ENCODE measurements at regions not wholly inside any gene's neighbourhood (a gene's known extent, or its start where the extent isn't known, plus 50 kb on each side); places are given as distances from the start of the nearest gene placed in this dataset.

DNA sequence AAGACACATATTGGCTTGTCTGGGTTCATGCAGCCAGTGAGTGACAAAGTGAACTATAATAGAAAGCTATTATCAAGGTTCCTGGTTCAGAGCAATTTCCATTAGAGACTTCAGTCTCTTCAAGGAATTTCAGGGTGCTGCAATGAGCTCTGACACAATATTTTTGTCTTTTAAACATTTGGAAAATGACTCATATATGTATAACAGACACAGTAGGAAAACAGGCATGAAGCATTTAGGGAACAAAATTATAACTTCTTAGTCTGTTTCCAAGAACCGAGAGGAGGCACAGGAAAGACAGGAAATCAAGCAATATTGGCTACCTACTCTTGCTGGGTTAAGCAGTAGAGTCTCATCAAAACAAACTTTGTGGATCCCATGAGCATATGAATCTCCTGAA, 170.4 kb downstream of the PTPRC start:
- Histone ChIP-seq H3K9ac (ENCODE audit: low read depth, low read length) (no peak overlapping the region), H3K9me3 (ENCODE audit: insufficient read depth, low read depth, low read length) (peaks cover 11% of the 10 kb centered on the region; the same call in 1 of the 2 replicates), H3K36me3 (ENCODE audit: insufficient read depth, low read length) (no peaks in the 10 kb centered on the region), H3K4me1 (ENCODE audit: insufficient read depth, low read length) (no peaks in the 10 kb centered on the region), H3K4me3 (ENCODE audit: low read length) (no peak overlapping the region), H3K27me3 (ENCODE audit: insufficient read depth, low read length) (no peaks in the 10 kb centered on the region), H3K27ac (ENCODE audit: low read depth, low read length) (no peak overlapping the region)
- WGBS: 94% methylated on average over 1 of the region's 1 CpG

DNA sequence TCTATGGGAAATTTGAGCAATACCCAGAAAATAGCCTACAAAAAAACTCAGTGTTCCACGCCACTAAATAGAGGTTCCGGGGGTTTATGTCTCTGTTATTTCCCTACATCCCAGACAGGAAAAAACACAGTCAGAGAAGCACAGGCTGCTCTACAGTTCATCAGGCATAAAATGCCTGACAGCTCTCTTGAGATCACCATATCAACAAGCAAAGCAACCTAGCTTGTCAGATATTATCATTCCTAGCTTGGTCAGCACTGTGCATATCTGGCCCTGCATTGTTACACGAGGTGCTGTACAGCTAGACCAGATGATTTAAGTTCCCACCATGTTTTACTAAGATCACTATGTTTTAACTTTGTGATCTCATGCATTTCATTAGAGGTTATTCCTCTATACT, 172.6 kb downstream of the PTPRC start:
- Histone ChIP-seq H3K27ac (ENCODE audit: low read depth, low read length) (no peak overlapping the region), H3K27me3 (ENCODE audit: insufficient read depth, low read length) (no peaks in the 10 kb centered on the region), H3K4me3 (ENCODE audit: low read length) (no peak overlapping the region), H3K9ac (ENCODE audit: low read depth, low read length) (no peak overlapping the region), H3K36me3 (ENCODE audit: insufficient read depth, low read length) (no peaks in the 10 kb centered on the region), H3K4me1 (ENCODE audit: insufficient read depth, low read length) (no peaks in the 10 kb centered on the region), H3K9me3 (ENCODE audit: insufficient read depth, low read depth, low read length) (peaks cover 19% of the 10 kb centered on the region; the same call in 1 of the 2 replicates)
- WGBS: 74% methylated on average over 3 of the region's 3 CpGs

DNA sequence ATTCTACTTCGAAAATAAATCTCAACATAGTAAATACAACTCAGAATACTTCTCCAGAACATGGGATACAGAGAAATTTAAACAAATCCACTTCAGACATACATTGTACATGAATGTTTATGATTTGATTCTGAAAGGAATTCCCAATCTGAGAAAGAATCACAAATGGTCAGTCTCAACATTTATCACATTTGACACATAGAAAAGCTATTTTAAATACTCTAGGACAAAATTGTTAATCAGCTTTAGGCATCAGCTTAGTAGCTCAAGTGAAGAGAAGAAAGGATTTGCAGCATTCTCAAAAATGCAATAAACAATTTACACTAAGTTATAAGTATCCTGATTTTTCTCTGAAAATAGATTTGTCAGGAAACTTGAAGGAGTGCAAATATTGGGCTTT, 184.8 kb downstream of the PTPRC start:
- no peaks in the 10 kb centered on the region for H3K36me3 ChIP-seq (ENCODE audit: insufficient read depth, low read length)
- 91% methylated on average over 1 of the region's 1 CpG for WGBS
- no peak overlapping the region for H3K27ac ChIP-seq (ENCODE audit: low read depth, low read length)
- H3K27me3 ChIP-seq (ENCODE audit: insufficient read depth, low read length): no peaks in the 10 kb centered on the region
- no peak overlapping the region for H3K9ac ChIP-seq (ENCODE audit: low read depth, low read length)
- H3K4me1 ChIP-seq (ENCODE audit: insufficient read depth, low read length): peaks cover 5% of the 10 kb centered on the region; the same call in 1 of the 2 replicates
- H3K9me3 ChIP-seq (ENCODE audit: insufficient read depth, low read depth, low read length): no peaks in the 10 kb centered on the region
- H3K4me3 ChIP-seq (ENCODE audit: low read length): no peak overlapping the region

DNA sequence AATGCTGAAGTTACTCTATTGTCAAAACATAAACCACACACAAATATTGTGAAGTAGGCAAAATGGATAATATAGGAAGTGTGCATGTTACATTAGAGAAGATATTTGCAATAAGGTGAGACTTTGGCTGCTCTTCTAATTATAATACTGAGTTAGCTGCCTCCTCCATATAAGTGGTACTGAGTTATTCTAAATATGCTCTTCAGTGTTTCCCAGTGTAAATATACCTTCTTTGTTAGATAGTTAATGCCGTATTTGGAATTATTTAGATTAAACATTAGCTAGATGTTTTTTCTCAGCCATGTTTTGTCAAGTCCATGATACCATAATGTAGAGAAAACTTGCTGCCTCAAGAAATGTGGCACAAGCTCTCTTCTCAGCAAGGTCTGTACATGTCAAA, 186.4 kb downstream of the PTPRC start:
- no peak overlapping the region for H3K9ac ChIP-seq (ENCODE audit: low read depth, low read length)
- no peaks in the 10 kb centered on the region for H3K27me3 ChIP-seq (ENCODE audit: insufficient read depth, low read length)
- no peaks in the 10 kb centered on the region for H3K36me3 ChIP-seq (ENCODE audit: insufficient read depth, low read length)
- no peaks in the 10 kb centered on the region for H3K4me1 ChIP-seq (ENCODE audit: insufficient read depth, low read length)
- H3K4me3 ChIP-seq (ENCODE audit: low read length): no peak overlapping the region
- no peaks in the 10 kb centered on the region for H3K9me3 ChIP-seq (ENCODE audit: insufficient read depth, low read depth, low read length)
- H3K27ac ChIP-seq (ENCODE audit: low read depth, low read length): no peak overlapping the region
- 100% methylated on average over 1 of the region's 1 CpG for WGBS

DNA sequence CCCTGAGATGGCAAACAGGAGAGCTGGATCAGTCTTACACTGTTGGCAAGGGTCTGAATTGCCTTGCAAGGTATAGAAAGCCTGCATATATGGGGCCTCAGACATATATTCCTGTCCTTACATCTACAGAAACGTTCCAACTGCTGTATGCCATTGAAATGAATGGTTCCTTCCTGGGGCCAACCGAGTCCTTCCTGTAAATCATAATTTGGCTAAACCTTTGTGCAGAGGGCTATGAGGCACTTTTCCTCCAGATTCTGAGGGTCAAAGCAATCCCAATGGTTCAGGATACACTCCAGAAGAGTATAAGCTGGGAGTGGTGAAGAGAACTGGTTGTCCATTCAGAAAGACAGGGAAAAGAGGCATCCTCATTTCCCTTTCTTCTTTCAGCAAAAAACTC, 190.5 kb downstream of the PTPRC start:
- Histone ChIP-seq H3K36me3 (ENCODE audit: insufficient read depth, low read length) (no peaks in the 10 kb centered on the region), H3K4me1 (ENCODE audit: insufficient read depth, low read length) (no peaks in the 10 kb centered on the region), H3K9ac (ENCODE audit: low read depth, low read length) (no peak overlapping the region), H3K27me3 (ENCODE audit: insufficient read depth, low read length) (no peaks in the 10 kb centered on the region), H3K4me3 (ENCODE audit: low read length) (no peak overlapping the region), H3K27ac (ENCODE audit: low read depth, low read length) (no peak overlapping the region), H3K9me3 (ENCODE audit: insufficient read depth, low read depth, low read length) (no peaks in the 10 kb centered on the region)
- 83% methylated on average over 2 of the region's 2 CpGs for WGBS

DNA sequence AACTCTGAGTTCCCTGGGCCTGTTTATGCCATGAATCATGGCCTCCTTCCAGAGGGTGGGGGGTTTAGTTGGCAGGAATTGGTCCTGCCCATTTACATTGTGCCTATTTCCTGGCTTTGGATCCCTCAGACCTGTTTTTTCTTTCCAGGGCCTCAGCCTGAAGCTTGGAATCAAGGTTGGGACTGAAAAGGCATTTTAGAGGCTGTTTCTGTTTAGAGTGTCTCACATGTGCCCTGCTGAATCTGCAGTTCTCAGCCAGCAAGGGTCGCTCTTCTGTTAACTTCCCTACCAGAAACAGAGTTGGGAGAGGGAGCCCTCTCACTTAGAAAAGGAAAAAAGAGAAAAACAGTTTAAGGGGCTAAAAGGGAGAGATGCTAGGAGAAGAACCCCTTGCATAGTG, 191.1 kb downstream of the PTPRC start:
- no peaks in the 10 kb centered on the region for H3K36me3 ChIP-seq (ENCODE audit: insufficient read depth, low read length)
- no CpG with 5 or more reads among the region's 1 CpG for WGBS
- H3K27me3 ChIP-seq (ENCODE audit: insufficient read depth, low read length): no peaks in the 10 kb centered on the region
- no peak overlapping the region for H3K4me3 ChIP-seq (ENCODE audit: low read length)
- H3K9ac ChIP-seq (ENCODE audit: low read depth, low read length): no peak overlapping the region
- no peak overlapping the region for H3K27ac ChIP-seq (ENCODE audit: low read depth, low read length)
- no peaks in the 10 kb centered on the region for H3K9me3 ChIP-seq (ENCODE audit: insufficient read depth, low read depth, low read length)
- no peaks in the 10 kb centered on the region for H3K4me1 ChIP-seq (ENCODE audit: insufficient read depth, low read length)

DNA sequence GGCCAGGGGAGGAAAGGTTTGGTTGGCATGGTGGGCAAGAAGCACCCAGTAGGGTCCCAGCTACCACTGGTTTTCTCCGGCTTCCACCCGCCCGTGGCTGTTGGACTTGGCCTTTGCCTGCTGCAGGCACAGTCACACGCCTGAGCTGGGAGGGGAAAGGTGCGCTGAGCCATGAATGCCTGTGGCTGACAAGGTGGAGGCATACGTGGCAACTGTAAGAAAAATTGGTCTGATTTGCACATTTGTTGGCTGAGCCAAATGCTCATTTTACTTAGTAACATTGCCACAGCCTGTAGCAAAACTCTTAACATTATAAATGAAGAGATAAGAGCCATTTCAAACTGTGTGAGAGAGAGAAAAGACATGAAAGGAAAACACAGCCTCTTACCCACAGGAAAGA, 191.6 kb downstream of the PTPRC start:
- no peaks in the 10 kb centered on the region for H3K27me3 ChIP-seq (ENCODE audit: insufficient read depth, low read length)
- no peaks in the 10 kb centered on the region for H3K36me3 ChIP-seq (ENCODE audit: insufficient read depth, low read length)
- H3K9me3 ChIP-seq (ENCODE audit: insufficient read depth, low read depth, low read length): no peaks in the 10 kb centered on the region
- WGBS: 96% methylated on average over 6 of the region's 6 CpGs
- no peak overlapping the region for H3K9ac ChIP-seq (ENCODE audit: low read depth, low read length)
- no peak overlapping the region for H3K27ac ChIP-seq (ENCODE audit: low read depth, low read length)
- H3K4me3 ChIP-seq (ENCODE audit: low read length): no peak overlapping the region
- no peaks in the 10 kb centered on the region for H3K4me1 ChIP-seq (ENCODE audit: insufficient read depth, low read length)

DNA sequence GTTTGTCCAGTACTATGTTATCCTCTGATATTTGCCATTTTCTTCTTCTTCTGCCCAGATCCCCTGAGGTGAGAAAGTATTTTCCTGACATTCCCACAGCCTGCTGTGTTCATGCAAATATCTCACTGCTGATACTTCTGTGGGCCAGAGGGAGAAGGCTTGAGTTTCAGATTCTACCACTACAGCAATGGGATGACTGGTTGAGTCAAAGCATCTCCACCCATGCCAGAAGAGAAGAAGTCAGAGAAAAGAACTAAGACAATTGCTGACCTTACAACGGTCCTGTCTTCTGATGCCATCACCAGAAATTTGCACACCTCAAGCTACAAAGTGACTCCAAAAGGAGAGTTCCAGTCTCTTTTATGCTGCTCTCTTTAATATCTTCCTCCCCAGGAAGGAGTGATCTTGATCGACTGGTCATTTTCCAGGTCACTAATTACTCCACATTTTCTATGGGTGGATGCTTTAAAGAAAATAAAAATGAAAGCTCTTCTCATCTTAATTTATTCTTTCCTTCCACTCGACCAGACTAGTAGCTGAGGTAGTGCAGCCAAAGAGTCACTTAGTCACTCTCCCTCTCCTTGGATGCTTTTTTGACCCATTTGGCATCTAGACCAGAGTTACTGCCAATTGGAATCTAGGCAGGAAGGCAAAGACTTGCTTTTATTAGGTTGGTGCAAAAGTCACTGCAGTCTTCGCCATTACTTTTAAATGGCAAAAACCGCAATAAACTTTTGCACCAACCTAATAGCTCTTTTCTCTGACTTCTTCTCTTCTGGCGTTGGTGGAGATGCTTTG, 195.1 kb downstream of the PTPRC start:
- Histone ChIP-seq H3K9ac (ENCODE audit: low read depth, low read length) (no peak overlapping the region), H3K4me3 (ENCODE audit: low read length) (no peak overlapping the region), H3K9me3 (ENCODE audit: insufficient read depth, low read depth, low read length) (no peaks in the 10 kb centered on the region), H3K27me3 (ENCODE audit: insufficient read depth, low read length) (no peaks in the 10 kb centered on the region), H3K27ac (ENCODE audit: low read depth, low read length) (no peak overlapping the region), H3K4me1 (ENCODE audit: insufficient read depth, low read length) (no peaks in the 10 kb centered on the region), H3K36me3 (ENCODE audit: insufficient read depth, low read length) (no peaks in the 10 kb centered on the region)
- WGBS: 93% methylated on average over 5 of the region's 6 CpGs

DNA sequence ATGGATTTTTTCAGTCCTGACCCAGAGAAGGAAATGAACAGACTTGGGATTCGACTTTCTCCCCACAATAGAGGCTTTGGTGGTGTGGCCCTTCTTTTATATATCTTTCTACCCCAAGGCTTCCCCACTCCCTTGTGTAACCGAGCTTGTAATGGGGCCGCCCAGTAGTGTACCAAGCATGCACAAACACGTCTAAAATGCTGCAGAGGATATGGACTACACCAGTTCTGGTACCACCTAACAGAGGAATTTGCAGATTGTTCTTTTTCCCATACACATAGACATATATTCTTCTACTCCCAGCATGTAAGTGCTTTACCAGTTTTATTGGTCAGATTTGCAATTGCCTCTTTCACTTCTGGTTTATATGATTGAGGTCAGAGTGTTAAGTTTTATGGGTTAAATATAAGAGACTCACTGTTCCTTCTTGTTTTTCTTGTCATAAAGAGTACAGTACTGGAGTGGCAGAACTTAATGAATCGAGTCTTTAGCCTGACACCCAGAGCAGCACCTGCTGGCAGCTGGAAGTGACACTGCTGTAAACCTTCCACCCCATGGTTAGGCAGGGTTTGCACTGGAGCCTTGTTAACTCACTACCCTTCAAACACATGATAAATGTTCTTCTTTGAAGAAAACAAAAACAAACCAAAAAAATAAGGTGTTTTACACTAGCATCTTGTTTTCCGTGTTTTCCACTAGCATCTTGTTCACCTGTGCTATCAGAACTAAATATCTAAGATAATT, 198.6 kb downstream of the PTPRC start:
- Histone ChIP-seq H3K4me3 (ENCODE audit: low read length) (no peak overlapping the region), H3K27me3 (ENCODE audit: insufficient read depth, low read length) (no peaks in the 10 kb centered on the region), H3K36me3 (ENCODE audit: insufficient read depth, low read length) (no peaks in the 10 kb centered on the region), H3K4me1 (ENCODE audit: insufficient read depth, low read length) (no peaks in the 10 kb centered on the region), H3K27ac (ENCODE audit: low read depth, low read length) (no peak overlapping the region), H3K9me3 (ENCODE audit: insufficient read depth, low read depth, low read length) (no peaks in the 10 kb centered on the region), H3K9ac (ENCODE audit: low read depth, low read length) (no peak overlapping the region)
- 93% methylated on average over 5 of the region's 6 CpGs for WGBS

DNA sequence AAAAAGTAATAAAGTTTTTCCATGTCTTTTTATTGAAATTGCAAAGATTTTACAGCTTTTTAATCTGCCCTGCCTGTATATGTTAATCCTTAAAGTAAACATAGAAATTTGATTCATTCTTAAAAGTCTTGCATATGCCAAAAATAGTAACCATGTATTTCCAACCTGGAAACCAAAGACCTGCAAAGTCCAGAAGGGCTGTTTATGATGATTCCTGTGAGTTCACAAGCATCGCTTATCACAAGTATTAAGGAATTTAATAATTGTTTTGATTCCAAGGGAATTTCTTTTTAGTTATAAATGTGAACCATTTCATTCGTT, 199.1 kb downstream of the PTPRC start:
- Histone ChIP-seq H3K27ac (ENCODE audit: low read depth, low read length) (no peak overlapping the region), H3K4me3 (ENCODE audit: low read length) (no peak overlapping the region), H3K27me3 (ENCODE audit: insufficient read depth, low read length) (no peaks in the 10 kb centered on the region), H3K36me3 (ENCODE audit: insufficient read depth, low read length) (no peaks in the 10 kb centered on the region), H3K4me1 (ENCODE audit: insufficient read depth, low read length) (no peaks in the 10 kb centered on the region), H3K9me3 (ENCODE audit: insufficient read depth, low read depth, low read length) (no peaks in the 10 kb centered on the region), H3K9ac (ENCODE audit: low read depth, low read length) (no peak overlapping the region)
- WGBS: 91% methylated on average over 2 of the region's 2 CpGs

DNA sequence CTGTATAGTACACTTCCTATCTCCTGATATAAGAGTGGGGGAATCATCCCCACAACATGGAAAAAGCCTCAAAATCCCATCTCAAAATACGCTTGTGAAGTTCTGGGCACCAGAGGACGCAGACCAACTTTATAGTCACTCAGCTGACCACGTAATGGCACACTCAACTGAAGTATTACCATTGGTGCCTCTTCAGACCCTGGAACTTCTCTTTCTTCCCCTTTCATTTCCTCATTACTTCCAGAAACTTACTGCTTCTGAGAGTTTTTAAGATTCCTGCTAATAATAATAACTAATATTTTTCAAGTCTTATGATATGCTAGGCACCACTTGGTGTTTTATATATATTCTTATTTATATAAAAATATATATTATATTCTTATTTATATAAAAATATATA, 202.6 kb downstream of the PTPRC start:
- H3K4me3 ChIP-seq (ENCODE audit: low read length): no peak overlapping the region
- no peaks in the 10 kb centered on the region for H3K27me3 ChIP-seq (ENCODE audit: insufficient read depth, low read length)
- H3K27ac ChIP-seq (ENCODE audit: low read depth, low read length): no peak overlapping the region
- no peaks in the 10 kb centered on the region for H3K36me3 ChIP-seq (ENCODE audit: insufficient read depth, low read length)
- 95% methylated on average over 3 of the region's 3 CpGs for WGBS
- no peak overlapping the region for H3K9ac ChIP-seq (ENCODE audit: low read depth, low read length)
- H3K9me3 ChIP-seq (ENCODE audit: insufficient read depth, low read depth, low read length): no peaks in the 10 kb centered on the region
- H3K4me1 ChIP-seq (ENCODE audit: insufficient read depth, low read length): no peaks in the 10 kb centered on the region

Measured in HUES64 (cell line).